ENCODE measurements at regions not wholly inside any gene's neighbourhood (a gene's known extent, or its start where the extent isn't known, plus 50 kb on each side); places are given as distances from the start of the nearest gene placed in this dataset.
"Not testable (repeated sequence)": the region's sequence is repeated elsewhere in the genome, so short reads cannot be mapped to it uniquely, and the experiment has no call there.

- intact Hi-C loops (cut with micrococcal nuclease): no loop called here
Measured at GRCh38 chr7:49479441-49479840, 294.0 kb upstream of the VWC2 start.

- intact Hi-C loops (cut with micrococcal nuclease): no loop called here
Measured at GRCh38 chr7:49479936-49480544, 293.4 kb upstream of the VWC2 start.

- intact Hi-C loops (cut with micrococcal nuclease): no loop called here
Measured at GRCh38 chr7:49481075-49481474, 292.4 kb upstream of the VWC2 start.

- intact Hi-C loops (cut with micrococcal nuclease): no loop called here
Measured at GRCh38 chr7:49483142-49483541, 290.3 kb upstream of the VWC2 start.

GRCh38 chr7:49486974-49487829 is 286.2 kb upstream of the VWC2 start:
- intact Hi-C loops (cut with micrococcal nuclease): no loop called here

- intact Hi-C loops (cut with micrococcal nuclease): no loop called here
Measured at GRCh38 chr7:49487830-49488140, 285.7 kb upstream of the VWC2 start.

GRCh38 chr7:49488573-49488972 is 284.9 kb upstream of the VWC2 start:
- intact Hi-C loops (cut with micrococcal nuclease): no loop called here

- intact Hi-C loops (cut with micrococcal nuclease): no loop called here
Measured at GRCh38 chr7:49497471-49497870, 276.0 kb upstream of the VWC2 start.

GRCh38 chr7:49500741-49501140 is 272.7 kb upstream of the VWC2 start:
- intact Hi-C loops (cut with micrococcal nuclease): no loop called here

GRCh38 chr7:49507206-49507605 is 266.2 kb upstream of the VWC2 start:
- intact Hi-C loops (cut with micrococcal nuclease): not testable (repeated sequence)

GRCh38 chr7:49513911-49514310 is 259.5 kb upstream of the VWC2 start:
- intact Hi-C loops (cut with micrococcal nuclease): no loop called here

GRCh38 chr7:49520951-49521350 is 252.5 kb upstream of the VWC2 start:
- intact Hi-C loops (cut with micrococcal nuclease): no loop called here

- intact Hi-C loops (cut with micrococcal nuclease): no loop called here
Measured at GRCh38 chr7:49522111-49522510, 251.3 kb upstream of the VWC2 start.

- intact Hi-C loops (cut with micrococcal nuclease): no loop called here
Measured at GRCh38 chr7:49523870-49524269, 249.6 kb upstream of the VWC2 start.

GRCh38 chr7:49527182-49527581 is 246.3 kb upstream of the VWC2 start:
- intact Hi-C loops (cut with micrococcal nuclease): no loop called here

GRCh38 chr7:49530481-49530880 is 243.0 kb upstream of the VWC2 start:
- intact Hi-C loops (cut with micrococcal nuclease): no loop called here

- intact Hi-C loops (cut with micrococcal nuclease): no loop called here
Measured at GRCh38 chr7:49563693-49564378, 209.6 kb upstream of the VWC2 start.

- intact Hi-C loops (cut with micrococcal nuclease): no loop called here
Measured at GRCh38 chr7:49564379-49564714, 209.1 kb upstream of the VWC2 start.

- intact Hi-C loops (cut with micrococcal nuclease): no loop called here
Measured at GRCh38 chr7:49577576-49577975, 195.9 kb upstream of the VWC2 start.

- intact Hi-C loops (cut with micrococcal nuclease): no loop called here
Measured at GRCh38 chr7:49579408-49579807, 194.0 kb upstream of the VWC2 start.

- intact Hi-C loops (cut with micrococcal nuclease): no loop called here
Measured at GRCh38 chr7:49580000-49580399, 193.4 kb upstream of the VWC2 start.

GRCh38 chr7:49580761-49581160 is 192.7 kb upstream of the VWC2 start:
- intact Hi-C loops (cut with micrococcal nuclease): no loop called here

GRCh38 chr7:49583440-49583839 is 190.0 kb upstream of the VWC2 start:
- intact Hi-C loops (cut with micrococcal nuclease): no loop called here

Data from T-helper 1 cell treated with Interleukin-12 subunit alpha and Interleukin-12 subunit beta and Interleukin-4 antibody, amounts not matched to agents 30 ng/mL and 1 ng/mL, for 36 hours (primary cell).